Skeletal muscle satellite cell (primary cell): ENCODE measurements at regions not wholly inside any gene's neighbourhood (a gene's known extent, or its start where the extent isn't known, plus 50 kb on each side); places are given as distances from the start of the nearest gene placed in this dataset.

Experiments
- H3K27me3 ChIP-seq: 2 replicates; pipeline ENCODE4 v1.7.0; 2013; ENCODE audit warnings: low read length; ENCODE audit not compliant: control insufficient read depth, insufficient read depth
- H3K36me3 ChIP-seq: 2 replicates; pipeline ENCODE4 v1.7.0; 2013; ENCODE audit warnings: mild to moderate bottlenecking, control low read depth, low read length; ENCODE audit not compliant: insufficient read depth
- H3K4me1 ChIP-seq: 2 replicates; pipeline ENCODE4 v1.7.0; 2013; ENCODE audit warnings: low read length; ENCODE audit not compliant: control insufficient read depth, insufficient read depth
- H3K4me2 ChIP-seq: 2 replicates; pipeline ENCODE4 v1.7.0; 2013; ENCODE audit warnings: mild to moderate bottlenecking, low read length
- H3K4me3 ChIP-seq: 2 replicates; pipeline ENCODE4 v1.7.0; 2013; ENCODE audit warnings: low read length
- H3K9ac ChIP-seq: 2 replicates; pipeline ENCODE4 v1.7.0; 2013; ENCODE audit warnings: mild to moderate bottlenecking, low read depth, low read length, moderate library complexity
- H3K9me3 ChIP-seq: replicated peaks from 2 replicates; pipeline ENCODE4 v1.7.0; 2013; ENCODE audit warnings: mild to moderate bottlenecking, control low read depth, low read length

GRCh38 chr12:17215759-17216570 is 610.0 kb upstream of the LMO3 start:
- H3K4me1 ChIP-seq: no peaks in the 10 kb centered on the region
- H3K36me3 ChIP-seq: no peaks in the 10 kb centered on the region
- no peaks in the 10 kb centered on the region for H3K27me3 ChIP-seq
- no peak overlapping the region for H3K4me3 ChIP-seq
- H3K9ac ChIP-seq: no peak overlapping the region
- H3K9me3 ChIP-seq: no peaks in the 10 kb centered on the region
- peak overlapping the region; percentile 39 for H3K4me2 ChIP-seq

- Histone ChIP-seq H3K36me3 (no peaks in the 10 kb centered on the region), H3K4me1 (no peaks in the 10 kb centered on the region), H3K4me2 (no peak overlapping the region), H3K9ac (no peak overlapping the region), H3K4me3 (no peak overlapping the region), H3K9me3 (no peaks in the 10 kb centered on the region), H3K27me3 (no peaks in the 10 kb centered on the region)
Observed at GRCh38 chr12:17214929-17215328, 609.0 kb upstream of the LMO3 start.

- H3K36me3 ChIP-seq: no peaks in the 10 kb centered on the region
Observed at GRCh38 chr12:17206553-17206952, 600.6 kb upstream of the LMO3 start.

DNA sequence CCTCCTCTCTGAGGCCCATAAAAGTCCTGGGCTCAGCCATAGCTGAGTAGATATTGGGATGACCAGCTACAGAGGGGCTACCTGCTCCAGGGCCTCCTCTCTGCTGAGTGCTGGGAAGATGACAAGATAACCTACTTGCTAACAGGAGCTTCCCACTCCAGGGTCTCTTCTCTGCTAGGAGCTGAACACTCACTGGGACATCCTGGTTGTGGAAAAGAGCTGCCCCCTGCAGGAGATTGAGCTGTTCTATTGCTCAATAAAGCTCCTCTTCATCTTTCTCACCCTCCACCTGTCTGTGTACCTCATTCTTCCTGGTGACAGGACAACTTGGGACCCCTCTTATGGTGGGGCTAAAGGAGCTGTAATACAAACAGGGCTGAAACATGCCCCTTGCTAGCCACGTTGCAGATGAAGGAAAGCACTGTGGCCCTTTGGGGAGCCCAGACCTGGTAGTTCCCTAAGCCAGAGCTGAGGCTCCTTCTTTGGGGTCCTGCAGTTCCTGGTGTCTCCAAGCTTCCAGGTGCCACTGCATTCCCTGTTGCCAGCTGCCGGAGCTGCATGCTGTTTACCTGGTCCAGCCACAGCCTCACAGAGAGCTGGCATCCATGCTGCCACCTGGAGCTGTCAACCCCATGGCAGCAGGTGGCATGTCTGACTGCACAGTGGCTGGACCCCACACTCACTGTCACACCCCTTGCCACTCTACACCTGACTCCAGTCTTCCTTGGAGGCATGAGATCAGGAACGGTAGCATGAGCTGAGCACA is 598.5 kb upstream of the LMO3 start:
- H3K4me1 ChIP-seq: no peaks in the 10 kb centered on the region
- H3K4me3 ChIP-seq: no peak overlapping the region
- no peak overlapping the region for H3K9ac ChIP-seq
- no peaks in the 10 kb centered on the region for H3K27me3 ChIP-seq
- no peaks in the 10 kb centered on the region for H3K9me3 ChIP-seq
- H3K36me3 ChIP-seq: no peaks in the 10 kb centered on the region
- no peak overlapping the region for H3K4me2 ChIP-seq

More at GRCh38 chr12:17206553-17206952, 600.6 kb upstream of the LMO3 start:
- Histone ChIP-seq H3K4me3 (no peak overlapping the region), H3K4me2 (no peak overlapping the region), H3K9ac (no peak overlapping the region), H3K4me1 (no peaks in the 10 kb centered on the region), H3K27me3 (no peaks in the 10 kb centered on the region), H3K9me3 (no peaks in the 10 kb centered on the region)

- Histone ChIP-seq H3K9ac (no peak overlapping the region), H3K4me1 (no peaks in the 10 kb centered on the region), H3K27me3 (no peaks in the 10 kb centered on the region), H3K4me3 (no peak overlapping the region), H3K9me3 (no peaks in the 10 kb centered on the region), H3K4me2 (no peak overlapping the region), H3K36me3 (no peaks in the 10 kb centered on the region)
Observed at GRCh38 chr12:17203497-17203896, 597.5 kb upstream of the LMO3 start.

- H3K4me3 ChIP-seq: no peak overlapping the region
- no peaks in the 10 kb centered on the region for H3K27me3 ChIP-seq
- no peak overlapping the region for H3K4me2 ChIP-seq
- no peaks in the 10 kb centered on the region for H3K4me1 ChIP-seq
- no peaks in the 10 kb centered on the region for H3K36me3 ChIP-seq
- H3K9me3 ChIP-seq: no peaks in the 10 kb centered on the region
- no peak overlapping the region for H3K9ac ChIP-seq
Observed at GRCh38 chr12:17197971-17198370, 592.0 kb upstream of the LMO3 start.

DNA sequence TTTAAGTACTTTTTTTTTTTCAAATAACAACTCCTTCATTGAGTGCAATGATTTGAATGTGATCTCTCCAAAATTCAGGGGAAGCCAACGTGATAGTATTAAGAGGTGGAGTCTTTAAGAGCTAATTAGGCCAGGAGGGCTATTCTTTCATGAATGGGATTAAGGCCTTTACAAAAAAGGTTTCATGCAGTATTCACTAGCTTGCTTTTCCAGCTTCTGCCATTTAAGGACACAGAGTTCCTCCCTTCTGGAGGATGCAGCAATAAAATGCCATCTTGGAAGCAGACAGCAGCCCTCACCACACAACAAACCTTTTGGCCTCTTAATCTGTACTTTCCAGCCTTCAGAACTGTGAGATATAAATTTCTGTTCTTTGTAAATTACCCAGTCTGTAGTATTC is 586.8 kb upstream of the LMO3 start:
- Histone ChIP-seq H3K4me1 (no peaks in the 10 kb centered on the region), H3K4me2 (no peak overlapping the region), H3K4me3 (no peak overlapping the region), H3K36me3 (no peaks in the 10 kb centered on the region), H3K27me3 (no peaks in the 10 kb centered on the region), H3K9me3 (no peaks in the 10 kb centered on the region), H3K9ac (no peak overlapping the region)

DNA sequence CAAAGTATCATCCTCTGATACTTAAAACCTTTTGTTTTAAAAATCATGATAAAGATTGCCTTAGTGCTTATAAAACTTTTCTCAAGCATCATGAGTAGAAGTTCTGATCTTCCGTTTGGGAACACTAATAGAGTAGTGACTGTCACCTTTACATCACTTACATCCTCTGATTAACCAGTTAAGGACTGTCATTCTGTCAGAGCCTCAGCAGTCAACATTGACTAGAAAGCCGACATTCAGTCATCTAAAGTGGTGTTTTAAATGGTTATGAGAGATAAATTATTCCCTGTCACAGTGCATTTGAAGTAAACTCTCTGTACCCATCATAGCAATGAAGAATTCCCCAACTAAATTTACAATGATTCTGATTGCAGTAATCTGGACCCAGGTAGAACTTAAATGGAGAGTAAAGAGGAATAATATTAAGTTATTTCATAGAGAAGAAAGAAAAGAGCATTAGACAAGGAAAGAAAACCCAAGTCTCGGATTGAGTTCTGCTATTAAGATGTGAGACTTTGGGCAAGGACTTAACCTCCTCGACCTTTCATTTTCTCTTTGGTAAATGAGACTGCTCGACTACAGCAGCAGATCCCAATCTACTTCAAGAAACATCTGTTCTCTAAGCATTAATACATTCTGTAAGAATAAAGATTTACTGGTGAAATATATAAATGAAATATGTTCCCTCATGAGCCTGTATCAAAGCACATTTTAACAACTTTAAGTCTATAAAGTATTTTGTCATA is 563.9 kb upstream of the LMO3 start:
- Histone ChIP-seq H3K27me3 (no peaks in the 10 kb centered on the region), H3K36me3 (no peaks in the 10 kb centered on the region), H3K9ac (no peak overlapping the region), H3K4me2 (no peak overlapping the region), H3K4me1 (no peaks in the 10 kb centered on the region), H3K4me3 (no peak overlapping the region), H3K9me3 (no peaks in the 10 kb centered on the region)

DNA sequence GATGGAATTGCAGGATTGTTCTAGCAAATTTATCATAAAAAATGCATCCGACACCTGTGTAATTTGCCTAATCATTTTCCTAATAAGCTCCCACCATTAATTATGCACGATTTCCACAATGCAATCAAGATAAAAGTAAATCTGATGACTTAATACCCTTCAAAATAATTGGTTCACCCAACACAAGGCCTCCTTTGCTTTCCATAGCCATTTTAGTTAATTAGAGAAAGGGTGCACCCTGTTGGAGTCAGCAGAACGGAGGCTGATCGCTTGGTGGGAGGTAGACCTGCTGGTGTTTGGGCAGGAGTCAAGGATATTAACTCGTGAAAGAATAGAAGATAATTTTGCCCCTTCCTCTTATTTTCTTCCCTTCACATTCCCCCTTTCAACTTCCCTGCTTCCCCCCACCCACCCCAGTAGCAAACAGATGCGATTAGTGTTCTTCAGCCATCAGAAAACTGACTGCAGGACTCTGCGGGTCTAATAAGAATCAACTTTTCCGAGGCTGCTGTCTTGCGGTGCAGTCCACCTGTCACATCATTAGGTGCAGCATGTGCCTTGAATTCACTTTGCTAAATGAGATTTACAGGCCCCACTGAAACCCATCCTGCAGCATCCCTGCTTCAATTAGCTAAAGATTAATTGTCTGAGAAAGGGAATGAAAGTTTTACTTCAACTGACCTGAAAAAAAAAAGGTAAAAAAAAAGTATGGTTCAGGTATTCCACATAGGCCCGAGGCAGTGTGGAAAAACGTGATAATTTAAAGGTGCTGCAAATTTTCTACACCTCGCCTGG is 553.7 kb upstream of the LMO3 start:
- H3K4me3 ChIP-seq: no peak overlapping the region
- no peaks in the 10 kb centered on the region for H3K4me1 ChIP-seq
- H3K4me2 ChIP-seq: no peak overlapping the region
- no peaks in the 10 kb centered on the region for H3K9me3 ChIP-seq
- H3K27me3 ChIP-seq: no peaks in the 10 kb centered on the region
- no peaks in the 10 kb centered on the region for H3K36me3 ChIP-seq
- H3K9ac ChIP-seq: no peak overlapping the region

GRCh38 chr12:17158201-17158600 is 552.2 kb upstream of the LMO3 start:
- H3K9me3 ChIP-seq: no peaks in the 10 kb centered on the region
- H3K4me2 ChIP-seq: no peak overlapping the region
- H3K36me3 ChIP-seq: no peaks in the 10 kb centered on the region
- no peaks in the 10 kb centered on the region for H3K4me1 ChIP-seq
- no peak overlapping the region for H3K9ac ChIP-seq
- H3K4me3 ChIP-seq: no peak overlapping the region
- no peaks in the 10 kb centered on the region for H3K27me3 ChIP-seq

DNA sequence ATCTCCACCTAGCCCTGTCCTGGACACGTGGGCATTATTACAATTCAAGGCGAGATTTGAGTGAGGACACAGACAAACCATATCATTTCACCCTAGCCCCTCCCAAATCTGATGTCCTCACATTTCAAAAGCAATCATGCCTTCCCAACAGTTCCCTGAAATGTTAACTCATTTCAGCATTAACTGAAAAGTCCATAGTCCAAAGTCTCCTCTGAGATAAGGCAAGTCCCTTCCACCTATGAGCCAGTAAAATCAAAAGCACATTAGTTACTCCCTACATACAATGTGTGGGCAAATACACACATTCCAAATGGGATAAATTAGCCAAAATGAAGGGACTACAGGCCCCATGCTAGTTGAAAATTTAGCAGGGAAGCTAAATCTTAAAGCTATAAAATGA is 546.0 kb upstream of the LMO3 start:
- H3K36me3 ChIP-seq: no peaks in the 10 kb centered on the region
- H3K27me3 ChIP-seq: no peaks in the 10 kb centered on the region
- no peak overlapping the region for H3K4me3 ChIP-seq
- H3K4me2 ChIP-seq: no peak overlapping the region
- H3K9ac ChIP-seq: no peak overlapping the region
- H3K9me3 ChIP-seq: no peaks in the 10 kb centered on the region
- H3K4me1 ChIP-seq: no peaks in the 10 kb centered on the region
